Kidney epithelial cell (primary cell): ENCODE measurements at regions not wholly inside any gene's neighbourhood (a gene's known extent, or its start where the extent isn't known, plus 50 kb on each side); places are given as distances from the start of the nearest gene placed in this dataset.

ENCODE experiments used
- DNase-seq: peaks from one replicate; pipeline ENCODE4 v3.0.0-alpha.2; 2010; ENCODE audit warnings: low read depth
- H3K27me3 ChIP-seq: 2 replicates; pipeline ENCODE4 v1.6.0; 2011; ENCODE audit warnings: low read length; ENCODE audit not compliant: control insufficient read depth, insufficient read depth
- H3K36me3 ChIP-seq: 2 replicates; pipeline ENCODE4 v1.5.1; 2011; ENCODE audit warnings: low read length; ENCODE audit not compliant: control insufficient read depth, insufficient read depth
- H3K4me3 ChIP-seq: 2 replicates; pipeline ENCODE4 v1.5.1; 2011; ENCODE audit warnings: low read depth, mild to moderate bottlenecking, control low read depth, low read length
- TF ChIP-seq, protein P1 (sequence below): IDR thresholded peaks from 2 replicates; pipeline ENCODE4 v1.5.1; 2011; ENCODE audit warnings: mild to moderate bottlenecking, moderate library complexity, low read length, control low read depth, inconsistent platforms; ENCODE audit not compliant: insufficient read depth, poor library complexity, severe bottlenecking

- Histone ChIP-seq H3K36me3 (no peaks in the 10 kb centered on the region), H3K27me3 (no peaks in the 10 kb centered on the region), H3K4me3 (no peak overlapping the region)
- DNase-seq, result no peak
- TF ChIP-seq, protein P1, sequence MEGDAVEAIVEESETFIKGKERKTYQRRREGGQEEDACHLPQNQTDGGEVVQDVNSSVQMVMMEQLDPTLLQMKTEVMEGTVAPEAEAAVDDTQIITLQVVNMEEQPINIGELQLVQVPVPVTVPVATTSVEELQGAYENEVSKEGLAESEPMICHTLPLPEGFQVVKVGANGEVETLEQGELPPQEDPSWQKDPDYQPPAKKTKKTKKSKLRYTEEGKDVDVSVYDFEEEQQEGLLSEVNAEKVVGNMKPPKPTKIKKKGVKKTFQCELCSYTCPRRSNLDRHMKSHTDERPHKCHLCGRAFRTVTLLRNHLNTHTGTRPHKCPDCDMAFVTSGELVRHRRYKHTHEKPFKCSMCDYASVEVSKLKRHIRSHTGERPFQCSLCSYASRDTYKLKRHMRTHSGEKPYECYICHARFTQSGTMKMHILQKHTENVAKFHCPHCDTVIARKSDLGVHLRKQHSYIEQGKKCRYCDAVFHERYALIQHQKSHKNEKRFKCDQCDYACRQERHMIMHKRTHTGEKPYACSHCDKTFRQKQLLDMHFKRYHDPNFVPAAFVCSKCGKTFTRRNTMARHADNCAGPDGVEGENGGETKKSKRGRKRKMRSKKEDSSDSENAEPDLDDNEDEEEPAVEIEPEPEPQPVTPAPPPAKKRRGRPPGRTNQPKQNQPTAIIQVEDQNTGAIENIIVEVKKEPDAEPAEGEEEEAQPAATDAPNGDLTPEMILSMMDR, result no peak
Observed at GRCh38 chr2:128385365-128385764, 66.7 kb upstream of the HS6ST1 start.

DNA sequence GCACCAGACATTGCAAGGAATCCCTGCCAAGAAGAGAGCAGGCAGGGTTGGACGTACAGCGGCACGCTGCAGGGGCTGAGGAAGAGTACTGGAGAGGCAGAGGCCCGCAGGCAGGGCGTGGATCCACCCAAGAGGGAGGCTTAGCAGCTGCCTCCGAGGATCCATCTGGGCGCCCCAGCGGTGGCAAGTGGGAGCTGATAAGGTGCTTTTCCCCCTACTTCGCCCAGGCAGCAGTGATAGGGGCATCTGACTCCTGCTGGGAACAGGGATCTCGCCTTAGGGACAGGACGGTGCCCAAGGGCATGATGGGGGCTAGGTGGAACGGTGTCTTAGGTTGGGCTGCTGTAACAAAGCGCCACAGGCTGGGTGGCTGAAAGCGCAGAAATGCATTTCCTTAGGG is 67.4 kb upstream of the HS6ST1 start:
- no peaks in the 10 kb centered on the region for H3K27me3 ChIP-seq
- no peak for DNase-seq
- TF ChIP-seq, protein P1, result no peak
- H3K36me3 ChIP-seq, result no peaks in the 10 kb centered on the region
- no peak overlapping the region for H3K4me3 ChIP-seq

- no peak overlapping the region for H3K4me3 ChIP-seq
- H3K27me3 ChIP-seq, result no peaks in the 10 kb centered on the region
- TF ChIP-seq, protein P1, result no peak
- no peak for DNase-seq
- H3K36me3 ChIP-seq, result no peaks in the 10 kb centered on the region
Observed at GRCh38 chr2:128388499-128388941, 69.9 kb upstream of the HS6ST1 start.

DNA sequence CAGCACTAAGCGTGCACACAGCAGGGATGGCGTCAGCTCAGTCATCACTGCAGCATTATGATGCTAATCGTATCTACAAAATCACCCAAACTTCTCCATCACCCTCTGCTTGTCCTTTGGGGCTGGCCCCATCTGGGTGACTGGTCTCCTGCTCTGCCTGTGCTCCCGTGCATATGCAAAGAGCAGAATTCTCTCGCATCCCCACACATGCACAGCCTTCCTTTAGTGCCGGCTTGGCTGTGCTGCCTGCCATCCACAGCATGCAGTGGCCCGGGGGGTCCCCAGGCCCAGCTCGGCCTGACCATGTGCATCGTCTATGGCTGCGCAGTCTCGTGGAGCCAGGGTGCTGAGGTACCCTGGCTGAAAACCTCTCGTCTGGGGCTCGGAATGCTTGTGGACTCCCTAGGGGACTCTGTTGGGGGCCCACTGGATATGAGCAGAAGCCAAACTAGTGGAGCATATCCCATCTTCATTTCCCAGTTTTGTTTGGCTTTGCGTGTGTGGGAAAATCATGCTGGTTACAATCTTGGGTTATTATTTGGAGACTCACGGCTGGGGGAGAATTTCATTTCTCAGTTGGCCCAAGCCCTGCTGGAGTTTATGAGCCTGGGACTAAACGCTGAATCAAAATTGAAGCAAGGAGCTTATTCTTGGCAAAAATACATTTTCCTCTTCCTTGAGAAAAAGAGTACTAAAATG is 70.9 kb upstream of the HS6ST1 start:
- no peak overlapping the region for H3K4me3 ChIP-seq
- H3K36me3 ChIP-seq, result no peaks in the 10 kb centered on the region
- H3K27me3 ChIP-seq, result no peaks in the 10 kb centered on the region
- TF ChIP-seq, protein P1, result no peak
- no peak for DNase-seq

DNA sequence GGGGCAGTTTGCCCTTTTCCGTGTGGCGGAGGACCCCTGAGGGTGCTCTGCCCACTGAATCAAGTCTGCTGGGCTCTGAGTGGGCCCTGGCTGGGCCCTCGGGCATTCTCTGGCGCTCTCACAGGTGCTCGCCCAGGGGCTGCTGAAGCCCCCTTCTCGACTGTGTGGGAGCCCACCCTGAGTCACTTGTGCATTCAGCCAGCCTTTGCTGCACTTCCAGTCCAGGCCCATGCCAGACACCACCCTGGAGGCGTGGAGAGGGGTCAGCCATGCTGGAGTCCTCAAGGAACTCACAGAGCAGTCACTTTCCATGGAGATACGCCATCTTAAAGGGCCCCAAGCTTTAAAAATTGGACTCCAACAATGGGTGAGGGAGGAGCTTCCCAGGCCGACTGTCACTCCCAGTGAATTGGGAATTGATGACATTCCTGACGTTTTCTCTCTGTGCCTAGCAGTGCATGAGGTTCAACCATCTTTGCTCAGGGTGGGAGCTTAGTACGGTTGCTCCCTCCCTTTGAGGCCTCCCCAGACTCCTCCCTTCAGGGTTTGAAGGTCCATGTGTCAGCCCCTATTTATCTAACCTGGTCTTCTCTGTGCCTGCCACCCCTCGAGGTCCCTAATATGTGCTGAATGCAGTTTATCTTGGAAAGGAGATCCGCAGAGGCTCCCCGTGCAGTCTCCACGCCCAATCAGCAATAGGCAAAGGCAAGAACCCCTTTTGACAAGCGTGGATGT is 71.8 kb upstream of the HS6ST1 start:
- TF ChIP-seq, protein P1, result no peak
- no peaks in the 10 kb centered on the region for H3K36me3 ChIP-seq
- no peak for DNase-seq
- no peak overlapping the region for H3K4me3 ChIP-seq
- no peaks in the 10 kb centered on the region for H3K27me3 ChIP-seq
